ENCODE measurements at regions not wholly inside any gene's neighbourhood (a gene's known extent, or its start where the extent isn't known, plus 50 kb on each side); places are given as distances from the start of the nearest gene placed in this dataset.

DNA sequence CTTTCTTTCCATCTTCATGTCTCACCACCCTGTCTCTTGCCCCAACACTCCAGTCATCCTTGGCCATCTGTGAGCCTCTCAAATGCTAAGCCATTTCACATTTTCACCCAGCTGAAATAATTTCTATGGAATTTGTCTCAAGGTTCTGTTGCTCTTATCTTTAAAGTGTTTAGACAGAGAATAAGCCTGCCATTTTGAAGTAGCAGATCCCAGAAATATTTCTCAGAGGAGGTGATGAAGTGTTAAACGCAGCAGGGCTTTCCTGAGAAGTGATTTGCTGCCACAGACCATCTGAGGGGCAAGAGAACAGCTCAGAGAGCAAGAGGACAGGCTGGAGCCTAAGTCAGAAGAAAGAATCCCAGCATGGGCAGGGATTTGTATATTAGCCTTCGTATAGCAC, 71.6 kb upstream of the CLMN start:
- TF ChIP-seq TAF1 (IDR thresholded peaks at IDR 0.05; ENCODE audit: borderline replicate concordance, insufficient read depth, low read length) (no peak), SIN3A (IDR thresholded peaks at IDR 0.05; ENCODE audit: borderline replicate concordance, insufficient read depth, low read length) (no peak), POLR2AphosphoS5 (IDR thresholded peaks at IDR 0.05; ENCODE audit: low read depth, low read length) (no peak), FOXP2 (optimal IDR thresholded peaks at IDR 0.05; ENCODE audit: borderline replicate concordance, extremely low read depth, extremely low read length, insufficient read depth) (no peak)
- TF ChIP-seq, protein P1, sequence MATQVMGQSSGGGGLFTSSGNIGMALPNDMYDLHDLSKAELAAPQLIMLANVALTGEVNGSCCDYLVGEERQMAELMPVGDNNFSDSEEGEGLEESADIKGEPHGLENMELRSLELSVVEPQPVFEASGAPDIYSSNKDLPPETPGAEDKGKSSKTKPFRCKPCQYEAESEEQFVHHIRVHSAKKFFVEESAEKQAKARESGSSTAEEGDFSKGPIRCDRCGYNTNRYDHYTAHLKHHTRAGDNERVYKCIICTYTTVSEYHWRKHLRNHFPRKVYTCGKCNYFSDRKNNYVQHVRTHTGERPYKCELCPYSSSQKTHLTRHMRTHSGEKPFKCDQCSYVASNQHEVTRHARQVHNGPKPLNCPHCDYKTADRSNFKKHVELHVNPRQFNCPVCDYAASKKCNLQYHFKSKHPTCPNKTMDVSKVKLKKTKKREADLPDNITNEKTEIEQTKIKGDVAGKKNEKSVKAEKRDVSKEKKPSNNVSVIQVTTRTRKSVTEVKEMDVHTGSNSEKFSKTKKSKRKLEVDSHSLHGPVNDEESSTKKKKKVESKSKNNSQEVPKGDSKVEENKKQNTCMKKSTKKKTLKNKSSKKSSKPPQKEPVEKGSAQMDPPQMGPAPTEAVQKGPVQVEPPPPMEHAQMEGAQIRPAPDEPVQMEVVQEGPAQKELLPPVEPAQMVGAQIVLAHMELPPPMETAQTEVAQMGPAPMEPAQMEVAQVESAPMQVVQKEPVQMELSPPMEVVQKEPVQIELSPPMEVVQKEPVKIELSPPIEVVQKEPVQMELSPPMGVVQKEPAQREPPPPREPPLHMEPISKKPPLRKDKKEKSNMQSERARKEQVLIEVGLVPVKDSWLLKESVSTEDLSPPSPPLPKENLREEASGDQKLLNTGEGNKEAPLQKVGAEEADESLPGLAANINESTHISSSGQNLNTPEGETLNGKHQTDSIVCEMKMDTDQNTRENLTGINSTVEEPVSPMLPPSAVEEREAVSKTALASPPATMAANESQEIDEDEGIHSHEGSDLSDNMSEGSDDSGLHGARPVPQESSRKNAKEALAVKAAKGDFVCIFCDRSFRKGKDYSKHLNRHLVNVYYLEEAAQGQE (IDR thresholded peaks at IDR 0.05; ENCODE audit: insufficient read depth in 1 of 2, low read depth in 2 of 2, low read length in 2 of 2) = no peak
